ENCODE measurements at regions not wholly inside any gene's neighbourhood (a gene's known extent, or its start where the extent isn't known, plus 50 kb on each side); places are given as distances from the start of the nearest gene placed in this dataset.

- H3K27ac ChIP-seq (ENCODE audit: low read depth in 1 of 2, low read length in 2 of 2), result no peak overlapping the region
- H3K9ac ChIP-seq (ENCODE audit: low read depth in 1 of 2, low read length in 2 of 2), result no peak overlapping the region
- no peak overlapping the region for H3K4me3 ChIP-seq (ENCODE audit: low read depth in 1 of 3, low read length in 3 of 3)
- no peaks in the 10 kb centered on the region for H3K36me3 ChIP-seq (ENCODE audit: control insufficient read depth in 4 of 4, insufficient read depth in 3 of 4, low read depth in 1 of 4, low read length in 3 of 4)
- WGBS, result 94% methylated on average over 3 of the region's 3 CpGs
- no peaks in the 10 kb centered on the region for H3K4me1 ChIP-seq (ENCODE audit: control insufficient read depth in 4 of 4, insufficient read depth in 4 of 4, low read length in 3 of 4)
- TF ChIP-seq HNF4G (IDR thresholded peaks at IDR 0.05), result no peak
- no peak for TF ChIP-seq CTCF (IDR thresholded peaks at IDR 0.05; ENCODE audit: low read depth, low read length, missing input control)
- no peak for TF ChIP-seq RXRA (IDR thresholded peaks at IDR 0.05)
- no peak for TF ChIP-seq FOXA2 (IDR thresholded peaks at IDR 0.05)
- TF ChIP-seq RAD21 (IDR thresholded peaks at IDR 0.05), result no peak
- no peak for TF ChIP-seq TAF1 (conservative IDR thresholded peaks at IDR 0.05)
- no peak for TF ChIP-seq SP1 (IDR thresholded peaks at IDR 0.05)
- no peak for TF ChIP-seq NR2F2 (IDR thresholded peaks at IDR 0.05)
- H3K27me3 ChIP-seq (ENCODE audit: control insufficient read depth in 4 of 4, insufficient read depth in 4 of 4, low read length in 3 of 4), result no peaks in the 10 kb centered on the region
- H3K9me3 ChIP-seq (ENCODE audit: control insufficient read depth in 4 of 4, low read length in 3 of 4), result no peaks in the 10 kb centered on the region
- no peak for DNase-seq (ENCODE audit: low spot score)
These were observed 87.4 kb upstream of the RHOBTB1 start for GRCh38 chr10:61031341-61031740.

- no peak for DNase-seq (ENCODE audit: low spot score)
- Histone ChIP-seq H3K27me3 (ENCODE audit: control insufficient read depth in 4 of 4, insufficient read depth in 4 of 4, low read length in 3 of 4) (no peaks in the 10 kb centered on the region), H3K27ac (ENCODE audit: low read depth in 1 of 2, low read length in 2 of 2) (no peak overlapping the region), H3K4me1 (ENCODE audit: control insufficient read depth in 4 of 4, insufficient read depth in 4 of 4, low read length in 3 of 4) (no peaks in the 10 kb centered on the region), H3K4me3 (ENCODE audit: low read depth in 1 of 3, low read length in 3 of 3) (no peak overlapping the region), H3K9ac (ENCODE audit: low read depth in 1 of 2, low read length in 2 of 2) (no peak overlapping the region), H3K9me3 (ENCODE audit: control insufficient read depth in 4 of 4, low read length in 3 of 4) (no peaks in the 10 kb centered on the region), H3K36me3 (ENCODE audit: control insufficient read depth in 4 of 4, insufficient read depth in 3 of 4, low read depth in 1 of 4, low read length in 3 of 4) (no peaks in the 10 kb centered on the region)
- no peak for TF ChIP-seq NR2F2 (IDR thresholded peaks at IDR 0.05)
- TF ChIP-seq JUND (IDR thresholded peaks at IDR 0.05), result no peak
- no peak for TF ChIP-seq YY1 (IDR thresholded peaks at IDR 0.05)
- no peak for TF ChIP-seq RXRA (IDR thresholded peaks at IDR 0.05)
- TF ChIP-seq CTCF (IDR thresholded peaks at IDR 0.05; ENCODE audit: low read depth, low read length, missing input control), result no peak
- no peak for TF ChIP-seq EGR1 (IDR thresholded peaks at IDR 0.05; ENCODE audit: low read depth in 2 of 2)
- TF ChIP-seq TAF1 (conservative IDR thresholded peaks at IDR 0.05), result no peak
- TF ChIP-seq MAX (IDR thresholded peaks at IDR 0.05), result no peak
- TF ChIP-seq ATF3 (IDR thresholded peaks at IDR 0.05), result no peak
- no peak for TF ChIP-seq GABPA (IDR thresholded peaks at IDR 0.05 in 1 of 2, conservative IDR thresholded peaks at IDR 0.05 in 1 of 2)
- no peak for TF ChIP-seq RAD21 (IDR thresholded peaks at IDR 0.05)
- TF ChIP-seq HNF4G (IDR thresholded peaks at IDR 0.05), result no peak
- no peak for TF ChIP-seq FOXA1 (IDR thresholded peaks at IDR 0.05)
- no peak for TF ChIP-seq REST (IDR thresholded peaks at IDR 0.05)
- TF ChIP-seq FOXA2 (IDR thresholded peaks at IDR 0.05), result no peak
- no peak for TF ChIP-seq SP1 (IDR thresholded peaks at IDR 0.05)
- no peak for TF ChIP-seq ZBTB33 (IDR thresholded peaks at IDR 0.05)
- TF ChIP-seq HNF4A (conservative IDR thresholded peaks at IDR 0.05), result no peak
- 85% methylated on average over 2 of the region's 2 CpGs for WGBS
These were observed 85.4 kb upstream of the RHOBTB1 start for GRCh38 chr10:61029411-61029810.

All from liver (tissue), 8 donors.